DLD1 (cell line): ENCODE measurements at regions not wholly inside any gene's neighbourhood (a gene's known extent, or its start where the extent isn't known, plus 50 kb on each side); places are given as distances from the start of the nearest gene placed in this dataset.

Experiments
- in situ Hi-C: cut with HindIII; loops from 2 replicates; pipeline ENCODE4 v1.10.0; 2017; ENCODE audit warnings: low sequenced_read_pairs

DNA sequence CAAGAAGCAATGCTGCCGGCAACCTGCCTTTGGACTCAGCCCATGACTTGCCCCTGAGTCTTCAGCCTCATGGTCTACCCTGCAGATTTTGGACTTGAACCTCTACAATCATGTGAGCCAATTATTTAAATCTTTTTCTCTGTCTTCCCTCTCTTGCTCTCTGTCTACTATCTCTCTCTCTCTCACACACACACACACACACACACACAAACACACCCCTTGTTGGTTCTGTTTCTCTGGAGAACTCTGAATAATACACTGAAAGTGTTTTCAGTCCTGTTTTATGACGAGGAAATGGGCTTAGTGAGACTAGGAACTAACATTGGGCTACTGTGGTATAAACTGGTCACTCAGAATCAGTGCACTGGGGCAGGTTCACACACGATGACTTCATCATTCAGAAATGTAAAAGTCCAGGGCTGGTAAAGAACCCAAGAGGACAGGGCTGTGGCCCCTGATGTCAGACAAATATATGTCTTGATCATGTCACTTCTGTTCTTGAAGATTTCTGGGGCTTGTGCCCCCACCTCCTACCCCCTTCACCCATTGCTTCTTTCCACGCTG lies 266.1 kb upstream of the SIX2 start:
- in situ Hi-C loops = no loop called here

DNA sequence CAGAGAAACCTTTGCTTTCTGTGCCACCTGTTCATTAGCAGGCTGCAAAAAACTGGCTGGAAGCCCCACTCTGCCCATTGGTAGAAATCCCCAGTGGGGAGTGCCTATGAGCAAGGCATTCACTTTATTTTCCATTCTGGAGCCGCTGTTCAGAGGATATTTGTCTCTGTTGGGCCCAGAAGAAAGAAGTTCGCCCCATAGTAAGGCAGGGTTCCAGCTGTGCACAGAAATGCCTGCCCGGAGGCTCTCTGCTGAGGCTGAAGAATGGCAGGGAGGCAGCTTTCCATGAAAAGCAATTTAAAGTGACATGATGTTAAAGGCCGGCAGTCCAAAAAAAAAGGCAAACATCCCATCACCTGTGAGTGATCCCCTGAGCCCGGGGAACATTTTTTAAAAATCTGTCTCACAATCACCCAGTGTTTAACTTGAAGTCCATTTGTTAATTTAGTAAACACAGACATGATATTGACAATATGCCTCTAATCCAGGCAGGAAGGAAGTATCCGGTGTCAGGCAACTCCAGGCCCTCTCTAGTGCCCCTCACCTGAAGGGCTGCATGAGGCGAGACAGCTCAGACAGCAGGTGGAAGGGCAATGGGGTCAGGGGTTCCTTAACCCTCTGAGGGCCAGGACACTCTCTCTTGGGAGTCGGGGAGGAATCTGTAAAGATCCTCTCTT lies 265.1 kb upstream of the SIX2 start:
- in situ Hi-C loops = no loop called here

DNA sequence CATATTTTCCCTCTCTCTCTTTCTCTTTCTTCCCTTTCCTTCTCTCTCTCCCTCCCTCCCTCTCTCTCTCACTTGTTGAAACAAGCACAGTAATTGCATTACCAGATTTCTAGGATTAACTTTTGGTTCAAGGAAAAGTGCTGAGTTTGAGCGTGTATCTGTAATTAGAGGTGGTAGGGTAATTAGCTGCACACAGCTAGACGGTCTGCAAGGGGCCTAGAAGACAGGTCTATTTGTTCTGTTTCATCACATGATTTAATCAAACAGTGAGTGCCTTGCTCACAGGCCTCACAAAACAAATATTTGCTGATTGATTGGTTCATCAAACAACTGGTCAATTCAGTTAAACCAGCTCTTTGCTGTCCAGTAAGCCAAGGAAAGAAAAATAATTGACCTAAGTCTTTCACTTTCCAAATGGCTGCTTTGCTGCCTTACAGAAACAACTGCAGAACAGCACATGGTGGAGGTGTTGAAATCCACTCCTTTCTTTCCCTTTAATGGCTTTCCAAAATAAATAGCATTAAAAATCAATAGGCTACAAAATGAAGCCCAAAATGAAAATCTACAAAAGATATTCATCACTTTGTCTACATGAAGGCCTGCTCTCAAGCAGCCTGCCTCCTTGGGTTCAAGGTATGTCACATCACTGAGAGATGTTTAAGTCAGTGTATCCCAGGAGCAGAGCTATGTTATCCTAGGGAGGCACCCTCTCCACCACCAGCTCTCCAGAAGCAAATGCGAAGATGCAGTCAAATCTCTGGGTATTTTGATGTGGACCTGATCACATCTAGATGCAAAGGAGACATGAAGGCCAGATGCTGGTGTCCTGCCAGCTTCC lies 264.4 kb upstream of the SIX2 start:
- in situ Hi-C loops = no loop called here

DNA sequence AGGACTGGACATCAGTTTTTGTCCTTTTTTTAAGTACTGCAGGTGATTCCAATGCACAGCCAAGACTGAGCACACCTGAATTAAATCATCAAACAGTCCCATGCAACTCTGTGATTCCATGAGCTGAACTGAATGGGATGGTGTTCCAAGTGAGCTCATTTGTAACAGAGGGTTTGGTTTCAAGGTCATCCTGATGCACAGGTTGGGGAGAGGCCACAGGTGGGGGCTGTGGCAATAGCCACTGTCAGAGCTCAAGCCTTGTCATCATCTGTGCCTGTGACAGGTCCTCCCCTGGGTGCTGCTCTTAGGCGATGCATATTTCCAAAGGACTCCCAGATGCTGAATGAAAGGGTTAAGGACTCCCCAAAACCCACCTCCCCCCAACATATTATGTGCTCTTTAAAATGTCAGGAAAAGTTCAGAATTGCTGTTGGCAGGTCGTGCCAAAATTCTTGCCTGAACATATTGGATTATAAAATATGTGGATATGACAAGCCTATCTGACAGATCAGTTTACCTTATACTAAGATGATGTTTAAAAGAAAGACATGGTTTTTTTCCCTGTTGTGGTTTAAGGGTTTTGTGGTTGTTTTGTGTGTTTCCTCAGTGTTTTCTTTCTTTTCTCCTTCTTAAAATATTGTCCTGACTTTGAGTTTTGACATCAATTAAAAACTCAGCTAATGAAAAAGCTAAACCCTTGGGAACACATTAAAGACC lies 263.5 kb upstream of the SIX2 start:
- in situ Hi-C loops = no loop called here

DNA sequence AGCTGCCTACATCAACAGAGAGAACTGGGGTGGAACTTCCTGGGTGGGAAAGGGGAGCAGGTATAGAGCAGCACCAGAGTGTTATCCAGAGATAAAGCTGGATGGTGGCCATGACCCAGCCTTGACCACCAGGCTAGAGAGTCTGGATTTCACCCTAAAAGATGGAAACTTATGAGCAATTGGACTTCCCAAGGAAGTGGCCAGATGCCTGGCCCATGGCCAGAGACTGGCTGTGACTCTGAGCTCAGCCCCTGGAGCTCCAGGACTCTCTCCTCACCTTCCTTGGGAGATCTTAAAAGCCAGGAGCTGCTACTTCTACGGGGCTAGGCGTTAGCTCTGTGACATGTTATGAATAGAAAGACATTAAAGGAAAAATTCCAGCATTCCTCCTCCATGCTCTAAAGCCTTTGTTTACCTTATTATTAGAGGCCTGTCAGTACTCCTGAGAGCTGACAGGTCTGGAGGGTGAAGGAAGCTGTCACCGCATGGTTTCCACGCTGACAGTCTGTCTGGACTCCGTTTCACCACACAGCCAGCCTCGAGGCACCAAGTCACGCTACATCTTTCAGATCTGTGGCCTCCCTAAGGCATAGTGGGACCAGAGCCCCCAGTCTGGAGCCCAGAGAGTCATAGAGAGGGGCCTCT lies 260.0 kb upstream of the SIX2 start:
- in situ Hi-C loops = no loop called here

DNA sequence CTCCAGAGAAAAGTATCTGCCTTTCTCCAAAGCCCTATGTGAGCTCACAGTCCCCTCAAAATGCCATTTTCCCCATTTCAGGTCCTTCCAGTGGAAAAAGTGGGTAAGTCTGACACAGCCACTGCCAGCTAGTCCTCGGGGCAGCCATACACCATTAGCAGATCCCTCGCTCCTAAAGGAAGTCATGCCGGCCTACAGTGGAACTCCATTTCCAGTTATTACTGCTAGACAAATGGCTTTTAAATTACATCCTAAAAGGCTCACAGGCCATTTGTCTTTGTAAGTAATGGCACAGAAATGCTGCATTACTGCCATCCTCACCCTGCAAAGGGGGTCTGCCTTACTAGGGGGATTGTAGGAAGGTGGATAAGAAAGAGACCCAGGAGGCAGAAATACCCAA lies 259.4 kb upstream of the SIX2 start:
- in situ Hi-C loops = no loop called here

DNA sequence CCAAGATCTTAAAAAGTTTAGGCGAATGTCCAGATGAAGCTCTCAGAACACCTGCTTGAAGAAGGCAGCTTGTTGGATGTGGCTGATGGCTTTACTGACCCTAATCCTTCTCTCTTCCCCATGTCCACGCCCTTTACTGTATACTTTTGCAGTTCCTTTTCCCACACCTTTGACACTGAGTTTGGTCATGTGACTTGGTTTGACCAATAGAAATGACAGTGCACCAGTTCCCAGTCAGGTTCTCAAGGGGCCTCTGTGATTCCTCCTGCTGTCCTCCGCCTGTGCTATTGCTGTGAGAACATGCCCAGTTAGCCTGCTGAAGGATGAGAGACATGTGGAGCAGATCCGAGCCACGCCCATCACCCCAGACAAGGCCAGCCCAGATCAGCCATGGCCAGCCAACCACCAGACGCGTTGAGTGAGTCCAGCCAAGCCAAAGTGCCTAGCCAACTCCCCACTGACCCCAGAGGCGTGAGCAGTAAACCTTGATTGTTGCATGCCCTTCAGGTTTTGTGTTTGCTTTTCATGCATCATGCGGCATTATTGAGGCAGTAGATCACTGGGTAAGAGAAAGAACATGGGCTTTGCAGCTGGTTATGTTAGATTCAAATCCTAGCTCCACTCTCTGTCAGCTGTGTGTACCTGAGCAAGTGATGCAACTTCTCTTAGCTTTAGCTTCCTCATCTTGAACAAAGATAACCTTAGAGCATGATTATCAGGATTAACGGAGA lies 258.0 kb upstream of the SIX2 start:
- in situ Hi-C loops = no loop called here

DNA sequence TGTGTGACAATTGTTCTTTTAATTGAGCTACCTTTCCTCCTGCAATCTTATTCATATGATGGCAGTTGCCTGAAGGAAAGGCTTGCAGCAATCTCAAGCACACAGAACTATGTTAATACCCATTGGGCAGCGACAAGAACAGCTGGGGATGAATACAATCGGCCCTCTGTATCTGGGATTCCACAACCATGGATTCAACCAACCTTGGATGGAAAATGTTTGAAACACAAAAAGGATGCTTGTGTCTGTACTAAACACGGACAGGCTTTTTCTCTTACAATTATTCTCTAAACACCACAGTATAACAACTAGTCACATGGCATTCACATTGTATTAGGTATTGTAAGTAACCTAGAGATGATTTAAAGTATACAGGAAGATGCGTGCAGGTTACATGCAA lies 256.1 kb upstream of the SIX2 start:
- in situ Hi-C loops = no loop called here

DNA sequence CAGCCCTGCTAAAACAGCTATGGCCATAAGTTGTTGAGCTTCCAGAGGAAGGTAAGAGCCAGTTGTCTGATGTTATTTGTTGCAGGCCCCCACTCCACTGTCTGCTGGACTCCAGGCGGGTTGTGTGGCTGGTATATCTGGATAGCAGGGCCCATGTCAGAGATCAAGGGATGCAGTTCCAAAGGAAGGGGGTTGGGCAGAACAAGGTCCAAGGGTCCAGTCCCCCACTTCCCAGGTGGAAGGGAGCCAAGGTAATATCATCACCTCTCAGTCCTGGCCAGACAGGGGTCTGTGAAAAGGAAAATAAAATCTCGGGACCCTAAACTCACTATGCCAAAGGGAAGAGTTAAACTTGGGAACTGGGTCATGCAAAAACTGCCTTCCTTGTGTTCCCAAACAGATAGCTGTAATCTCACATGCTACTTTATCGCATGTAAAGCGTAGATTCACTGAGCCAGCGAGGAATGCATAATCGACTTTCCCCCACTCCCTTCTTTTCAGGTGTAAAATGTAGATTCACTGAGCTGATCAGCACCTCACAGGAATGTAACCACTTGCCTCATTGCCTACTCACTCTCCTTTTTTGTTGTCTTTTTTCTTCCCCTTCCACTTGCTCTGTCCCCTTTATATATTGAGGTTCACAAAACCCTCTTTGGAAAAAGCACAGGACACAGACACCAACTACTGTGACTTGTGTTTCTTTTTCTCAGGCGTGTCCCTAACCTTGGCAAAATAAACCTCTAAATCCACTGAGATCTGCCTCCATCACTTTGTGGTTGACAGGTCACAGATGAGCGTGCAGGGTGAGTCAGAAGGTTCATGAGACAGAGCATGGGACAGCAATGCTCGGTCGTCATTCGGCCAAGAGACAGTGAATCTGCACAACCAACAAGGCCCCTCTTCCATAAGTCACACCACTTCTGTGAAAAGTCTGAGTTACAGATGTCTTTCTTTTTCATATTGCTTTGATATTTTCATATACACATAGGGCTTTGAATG lies 255.3 kb upstream of the SIX2 start:
- in situ Hi-C loops = no loop called here

DNA sequence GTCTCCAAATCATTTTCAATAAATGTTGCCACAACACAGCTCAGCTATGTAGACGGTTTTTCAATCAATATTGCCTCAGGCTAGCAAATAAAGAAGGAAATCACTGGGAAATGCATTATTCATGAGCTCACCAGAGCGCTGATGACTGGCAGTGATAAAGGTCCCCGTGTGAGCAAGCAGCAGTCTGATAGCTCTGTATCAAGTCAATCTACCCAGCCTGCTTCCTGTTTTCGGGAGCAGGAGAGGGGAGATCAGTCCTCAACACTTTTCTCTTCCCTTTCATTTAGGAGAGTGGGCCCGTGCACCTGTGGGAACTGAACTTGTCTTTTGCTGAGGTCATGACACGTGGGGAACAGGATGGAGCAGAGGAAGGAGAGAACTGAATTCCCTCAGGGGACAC lies 253.9 kb upstream of the SIX2 start:
- in situ Hi-C loops = no loop called here

DNA sequence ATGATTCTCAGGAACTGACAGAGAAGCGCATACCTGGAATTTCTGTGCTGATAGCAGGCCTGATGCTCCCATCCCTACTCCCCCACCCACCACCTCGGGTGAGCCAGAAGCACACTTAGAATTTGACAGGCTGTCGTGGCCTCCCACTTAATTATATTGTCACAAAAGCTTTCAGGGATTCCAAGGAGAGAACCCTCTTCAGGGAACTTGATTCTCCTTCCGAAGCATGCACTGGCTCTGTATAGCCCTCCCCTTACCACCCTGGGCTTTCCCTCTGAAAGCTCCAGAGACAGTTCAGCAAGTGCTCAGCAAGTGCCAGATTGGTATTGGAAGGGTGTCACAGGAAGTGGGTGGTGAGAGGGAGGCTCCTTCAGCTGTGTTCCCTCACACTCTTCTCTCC lies 252.5 kb upstream of the SIX2 start:
- in situ Hi-C loops = no loop called here

DNA sequence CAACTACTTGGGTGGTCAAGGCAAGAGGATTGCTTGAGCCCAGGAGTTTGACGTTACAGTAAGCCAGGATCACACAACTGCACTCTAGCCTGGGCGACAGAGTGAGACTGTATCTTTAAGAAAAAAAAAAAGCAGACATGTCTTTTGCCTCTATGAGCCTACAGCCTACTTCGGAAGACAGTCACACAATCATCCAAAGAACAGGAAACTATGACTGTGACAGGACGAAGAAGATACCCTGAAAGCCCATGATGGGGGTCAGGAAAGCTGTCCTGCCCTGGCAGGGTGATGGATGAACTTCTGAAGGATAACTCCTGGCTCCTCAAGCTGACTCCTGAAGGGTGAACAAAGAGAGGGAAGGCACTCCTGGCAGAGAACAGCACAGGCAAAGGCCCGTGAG lies 251.7 kb upstream of the SIX2 start:
- in situ Hi-C loops = no loop called here

DNA sequence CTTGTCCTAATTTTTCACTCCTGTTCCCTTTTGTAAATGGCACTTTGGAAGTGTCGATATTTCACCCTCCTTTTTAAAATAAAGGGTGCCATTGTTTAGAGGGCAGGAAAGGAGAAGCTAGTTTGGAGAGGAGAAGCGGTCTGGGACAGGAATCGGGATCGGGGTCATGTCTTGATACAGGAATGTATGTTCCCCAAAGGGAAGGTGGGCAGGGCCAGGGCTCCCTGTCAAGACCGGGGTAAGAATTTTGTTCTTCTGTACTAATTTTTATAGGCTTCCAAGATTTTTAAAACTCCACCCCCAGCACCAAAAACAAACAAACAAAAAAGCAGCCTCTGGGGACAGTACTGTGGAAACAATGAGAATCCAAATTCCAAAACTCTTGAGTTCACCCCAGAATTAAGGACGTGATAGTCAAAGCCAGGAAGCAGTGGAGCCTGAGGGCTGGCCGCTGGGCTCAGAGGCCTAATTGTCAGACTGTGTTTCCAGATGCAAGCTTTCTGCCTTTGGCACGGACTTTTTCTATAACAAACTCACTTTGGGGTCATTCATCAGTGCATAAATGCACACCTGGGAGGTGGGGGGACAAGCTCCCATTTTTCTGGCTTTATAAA lies 250.4 kb upstream of the SIX2 start:
- in situ Hi-C loops = no loop called here

DNA sequence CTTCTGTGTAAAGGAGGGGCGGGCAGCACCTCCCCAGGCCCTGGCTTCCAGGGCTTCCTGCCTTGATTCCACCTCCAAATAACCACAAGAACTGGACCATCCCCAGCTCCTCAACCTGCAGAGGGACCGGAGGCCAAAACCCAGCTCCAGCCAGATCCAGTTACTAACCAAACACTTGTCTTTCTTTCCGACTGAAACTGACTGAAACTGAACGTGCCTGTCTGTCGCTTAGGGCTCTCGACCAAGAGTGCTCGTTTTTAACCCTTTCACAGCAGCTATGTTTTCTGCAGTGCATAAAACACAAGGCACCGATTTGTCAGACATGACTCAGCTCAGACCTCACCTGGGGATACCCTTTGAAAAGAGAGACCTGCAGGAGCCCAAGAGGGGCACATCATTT lies 249.9 kb upstream of the SIX2 start:
- in situ Hi-C loops = no loop called here

DNA sequence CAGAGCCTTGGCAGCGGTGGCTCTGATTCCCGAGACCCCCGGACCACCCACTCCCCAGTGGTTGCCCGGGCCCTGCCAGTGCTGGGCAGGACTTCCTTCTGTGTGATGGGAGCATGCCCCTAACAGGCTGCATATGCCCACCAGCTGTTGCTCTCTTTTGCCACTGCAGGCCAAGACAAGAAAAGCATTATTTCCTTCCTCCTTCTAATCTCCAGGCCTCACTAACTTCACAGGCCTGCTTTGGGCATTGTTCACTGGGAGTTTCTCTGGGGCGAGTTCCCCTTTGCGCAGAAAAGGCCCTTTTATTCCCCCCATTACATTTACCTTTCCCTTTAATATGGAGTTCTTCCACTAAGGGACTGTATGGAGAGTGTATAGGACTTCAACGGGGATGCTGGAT lies 249.1 kb upstream of the SIX2 start:
- in situ Hi-C loops = no loop called here

DNA sequence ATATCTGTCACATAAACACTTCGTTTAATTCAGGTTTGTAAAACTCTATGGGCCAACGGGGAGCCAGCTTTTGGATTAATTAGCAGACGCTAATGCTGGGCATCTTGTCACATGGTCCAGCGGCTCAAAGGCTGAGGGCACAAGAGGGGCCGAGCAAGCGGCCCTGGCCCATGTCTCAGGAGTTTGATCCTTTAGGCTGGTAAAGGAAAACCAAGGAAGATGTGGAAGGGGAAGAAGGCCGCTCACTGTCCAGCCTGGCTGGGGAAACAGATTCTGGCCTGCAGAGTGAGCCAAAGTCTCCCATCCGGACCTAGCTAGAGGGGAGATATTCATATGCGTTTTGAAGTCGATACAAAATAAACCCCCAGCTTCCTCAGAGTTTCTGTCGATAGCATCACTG lies 248.6 kb upstream of the SIX2 start:
- in situ Hi-C loops = no loop called here

DNA sequence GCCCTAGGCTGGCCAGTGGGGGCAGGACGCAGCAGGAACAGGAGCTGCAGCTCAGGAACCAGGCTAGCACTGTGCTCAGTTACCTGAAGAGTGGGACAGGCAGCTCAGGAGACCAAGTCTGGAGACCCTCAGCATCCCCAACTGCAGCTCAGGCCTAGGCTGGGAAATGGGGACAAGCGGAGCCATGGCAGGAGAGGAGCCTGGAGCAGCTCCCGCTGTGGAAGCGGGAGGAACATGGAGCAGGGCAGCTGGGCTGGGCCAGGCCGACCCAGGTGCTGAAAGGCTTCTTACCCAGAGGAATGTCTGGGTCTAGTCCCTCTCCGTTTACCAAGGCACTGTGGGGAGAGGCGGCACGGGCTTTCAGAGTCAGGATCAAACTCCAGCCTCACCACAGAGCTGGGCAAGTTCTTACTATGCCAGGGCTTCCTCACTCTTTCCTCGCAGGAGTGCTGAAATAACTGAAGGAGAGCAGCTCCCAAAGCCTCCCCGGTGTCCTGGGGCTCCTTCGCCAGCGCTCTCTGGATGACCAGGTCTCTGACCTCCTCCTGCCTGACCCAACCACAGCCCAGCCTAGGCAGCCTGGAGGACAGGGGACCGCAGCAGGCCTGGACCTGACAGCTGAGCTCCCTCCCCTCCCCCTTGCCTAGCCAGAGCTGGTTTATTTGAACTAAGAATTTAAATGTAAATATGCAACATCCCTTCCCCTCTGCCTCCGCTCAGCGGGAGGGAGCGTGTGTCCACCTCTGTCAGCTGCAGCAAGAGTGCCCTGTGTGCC lies 247.8 kb upstream of the SIX2 start:
- in situ Hi-C loops = no loop called here
